Gastrocnemius medialis (tissue), 4 donors: ENCODE measurements at regions not wholly inside any gene's neighbourhood (a gene's known extent, or its start where the extent isn't known, plus 50 kb on each side); places are given as distances from the start of the nearest gene placed in this dataset.

Source experiments
- ATAC-seq, 2 donors: fragments of 150-250 bp; one replicate each; pipeline ENCODE4 v1.9.1; 2016
- DNase-seq, 2 donors: peaks; one replicate each; pipeline ENCODE4 v3.0.0-alpha.2; 2019
- H3K27ac ChIP-seq, 4 donors: fragments of 200-600 bp; sonication (generic); 1 replicate in 1 of 4; 2 replicates in 3 of 4; pipeline ENCODE4 v1.5.1; 2016 to 2018; ENCODE audit warnings: mild to moderate bottlenecking in 2 of 4, moderate library complexity in 1 of 4
- H3K27me3 ChIP-seq, 3 donors: fragments of 200-600 bp; sonication (generic) in 2 of 3; 1 replicate in 1 of 3; 2 replicates in 2 of 3; pipeline versions ENCODE4 v1.5.1 to v1.6.0; 2016 to 2019; ENCODE audit warnings: mild to moderate bottlenecking in 1 of 3, moderate library complexity in 1 of 3
- H3K36me3 ChIP-seq, 2 donors: fragments of 200-600 bp; sonication (generic) in 1 of 2; one replicate each; pipeline ENCODE4 v1.5.1; 2017 to 2018
- H3K4me1 ChIP-seq, 2 donors: fragments of 200-600 bp; sonication (generic) in 1 of 2; one replicate each; pipeline ENCODE4 v1.5.1; 2016 to 2017; ENCODE audit warnings: mild to moderate bottlenecking in 2 of 2
- H3K4me3 ChIP-seq, 4 donors: fragments of 200-600 bp; sonication (generic) in 3 of 4; 1 replicate in 1 of 4; 2 replicates in 3 of 4; pipeline ENCODE4 v1.5.1; 2016 to 2019; ENCODE audit warnings: mild to moderate bottlenecking in 2 of 4
- H3K9me3 ChIP-seq, 3 donors: fragments of 200-600 bp; sonication (generic) in 2 of 3; 1 replicate in 1 of 3; 2 replicates in 2 of 3; pipeline ENCODE4 v1.5.1; 2016 to 2019
- POLR2A ChIP-seq, 2 donors: fragments of 450-650 bp; IDR thresholded peaks; one replicate each; pipeline ENCODE4 v1.6.1; 2017; ENCODE audit warnings: antibody characterized with exemption in 2 of 2, mild to moderate bottlenecking in 2 of 2, moderate library complexity in 2 of 2
- in situ Hi-C, 4 donors: fragments of 200-750 bp; cut with MboI; loops; one replicate each; pipeline versions ENCODE4 v1.15.0 to v1.8.0; 2017; ENCODE audit warnings: low sequenced_read_pairs in 4 of 4
- intact Hi-C: fragments of 100-400 bp; cut with DNase I; formaldehyde crosslinking; loops from one replicate; pipeline ENCODE4 v1.15.1; 2023; ENCODE audit warnings: low total_unique reads
- TF ChIP-seq, protein P1 (sequence below), 5 experiments: fragments of 450-650 bp in 3 of 5; fragments of 200-600 bp in 2 of 5; sonication (generic) in 2 of 5; IDR thresholded peaks in 4 of 5; conservative IDR thresholded peaks in 1 of 5; 1 replicate in 4 of 5; 2 replicates in 1 of 5; pipeline ENCODE4 v1.5.1; 2016 to 2019; ENCODE audit warnings: antibody characterized with exemption in 5 of 5, mild to moderate bottlenecking in 3 of 5, moderate library complexity in 3 of 5

DNA sequence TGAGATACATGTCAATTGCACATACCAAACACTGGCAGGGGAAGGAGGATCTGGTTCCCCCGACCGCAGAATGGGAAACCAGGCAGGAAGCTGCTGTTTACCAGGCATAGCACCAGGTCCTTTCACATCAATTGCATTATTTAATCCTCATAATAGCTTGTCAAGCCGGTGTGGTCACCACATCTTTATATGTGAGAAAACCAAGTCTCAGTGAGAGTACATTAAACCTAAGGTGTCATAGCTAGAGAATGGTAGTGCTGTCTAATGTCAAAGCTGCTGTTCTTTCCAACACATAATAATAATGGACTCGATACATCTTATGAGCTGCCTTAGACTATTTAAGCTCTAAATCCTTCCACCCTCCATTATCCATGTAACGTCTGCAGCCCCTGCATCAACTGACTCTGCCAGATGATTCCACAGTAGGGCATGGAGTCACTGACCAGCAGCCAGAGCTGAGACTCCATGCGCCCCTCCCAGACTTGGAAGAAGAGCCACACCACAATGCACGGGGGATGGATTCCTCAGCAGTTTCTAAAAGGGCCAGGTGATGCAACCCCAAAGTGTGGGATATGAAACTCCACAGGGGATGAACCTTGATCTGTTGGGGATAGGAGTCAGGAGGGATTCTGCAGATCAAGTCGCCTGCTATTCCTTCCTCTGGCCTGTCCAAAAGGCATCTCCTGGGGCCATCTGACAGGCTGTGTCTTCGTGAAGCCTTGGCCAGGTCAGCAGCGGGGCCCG is 71.8 kb downstream of the GPR6 start:
- Histone ChIP-seq H3K9me3 (peaks cover 0 to 4% (median 0%) of the 10 kb centered on the region in 3 donors), H3K27ac (no peak overlapping the region), H3K36me3 (no peaks in the 10 kb centered on the region), H3K4me3 (no peak overlapping the region), H3K27me3 (no peaks in the 10 kb centered on the region), H3K4me1 (no peaks in the 10 kb centered on the region)
- DNase-seq (no peak), ATAC-seq (no peak)
- in situ Hi-C loops (loop anchor here in 3 of 4 donors (10.0 to 25.0 kb wide), 2 partner anchors 345 to 513 kb away; no protein-coding TSS in a partner anchor), intact Hi-C loops (no loop called here)
- TF ChIP-seq, protein P1, sequence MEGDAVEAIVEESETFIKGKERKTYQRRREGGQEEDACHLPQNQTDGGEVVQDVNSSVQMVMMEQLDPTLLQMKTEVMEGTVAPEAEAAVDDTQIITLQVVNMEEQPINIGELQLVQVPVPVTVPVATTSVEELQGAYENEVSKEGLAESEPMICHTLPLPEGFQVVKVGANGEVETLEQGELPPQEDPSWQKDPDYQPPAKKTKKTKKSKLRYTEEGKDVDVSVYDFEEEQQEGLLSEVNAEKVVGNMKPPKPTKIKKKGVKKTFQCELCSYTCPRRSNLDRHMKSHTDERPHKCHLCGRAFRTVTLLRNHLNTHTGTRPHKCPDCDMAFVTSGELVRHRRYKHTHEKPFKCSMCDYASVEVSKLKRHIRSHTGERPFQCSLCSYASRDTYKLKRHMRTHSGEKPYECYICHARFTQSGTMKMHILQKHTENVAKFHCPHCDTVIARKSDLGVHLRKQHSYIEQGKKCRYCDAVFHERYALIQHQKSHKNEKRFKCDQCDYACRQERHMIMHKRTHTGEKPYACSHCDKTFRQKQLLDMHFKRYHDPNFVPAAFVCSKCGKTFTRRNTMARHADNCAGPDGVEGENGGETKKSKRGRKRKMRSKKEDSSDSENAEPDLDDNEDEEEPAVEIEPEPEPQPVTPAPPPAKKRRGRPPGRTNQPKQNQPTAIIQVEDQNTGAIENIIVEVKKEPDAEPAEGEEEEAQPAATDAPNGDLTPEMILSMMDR (IDR thresholded peaks at IDR 0.05 in 4 of 5, conservative IDR thresholded peaks at IDR 0.05 in 1 of 5) = no peak
- TF ChIP-seq POLR2A (IDR thresholded peaks at IDR 0.05) = no peak
